GM12865 (cell line): ENCODE measurements at regions not wholly inside any gene's neighbourhood (a gene's known extent, or its start where the extent isn't known, plus 50 kb on each side); places are given as distances from the start of the nearest gene placed in this dataset.

Experiments
- DNase-seq: peaks from one replicate; pipeline ENCODE4 v3.0.0; 2010; ENCODE audit warnings: low read depth
- H3K4me3 ChIP-seq: 2 replicates; pipeline ENCODE4 v1.5.1; 2011; ENCODE audit warnings: mild to moderate bottlenecking, low read depth, low read length, control low read depth
- CTCF ChIP-seq: IDR thresholded peaks from 2 replicates; pipeline ENCODE4 v1.5.1; 2011; ENCODE audit warnings: low read length, control low read depth, low read depth, inconsistent platforms; ENCODE audit not compliant: insufficient read depth; ENCODE audit errors: missing control alignments

DNA sequence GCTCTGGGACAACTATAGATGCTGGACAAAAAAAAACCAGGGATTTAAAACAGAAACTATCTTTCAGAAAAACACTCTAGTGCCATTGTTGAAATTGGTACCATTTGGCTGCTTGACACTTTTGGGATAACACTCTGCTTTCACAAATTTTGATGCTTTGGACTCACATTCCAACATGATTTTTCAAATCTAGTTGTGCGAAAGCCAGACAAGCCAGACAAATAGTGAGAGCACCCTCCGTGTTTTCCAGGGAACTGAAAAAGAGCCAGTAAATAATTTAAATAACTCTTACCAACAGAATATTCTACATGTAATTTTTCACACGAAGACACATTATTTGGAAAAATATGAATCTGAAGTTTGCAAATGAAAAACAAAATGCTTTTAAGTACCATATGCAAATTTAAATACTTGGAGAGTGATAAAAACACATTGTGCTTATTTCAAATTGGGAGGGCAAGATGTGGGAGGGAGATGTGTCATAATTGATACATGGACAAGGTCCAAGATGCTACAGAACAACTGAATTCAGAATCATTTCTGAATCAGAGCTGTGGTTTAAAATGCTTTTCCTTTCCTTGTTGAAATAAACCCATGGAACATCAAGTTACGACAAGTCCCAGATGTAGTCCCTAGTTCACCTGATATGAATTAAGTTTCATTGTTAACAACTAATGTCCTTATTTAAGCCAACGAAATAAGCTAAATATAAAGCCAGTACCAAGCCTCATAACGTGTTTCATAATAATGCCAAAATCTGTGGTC, 144.2 kb upstream of the SOX2 start:
- no peak for TF ChIP-seq CTCF
- DNase-seq, result no peak
- H3K4me3 ChIP-seq, result no peak overlapping the region

- DNase-seq, result no peak
- H3K4me3 ChIP-seq, result no peak overlapping the region
- no peak for TF ChIP-seq CTCF
Observed at GRCh38 chr3:181565416-181565815, 146.3 kb upstream of the SOX2 start.

DNA sequence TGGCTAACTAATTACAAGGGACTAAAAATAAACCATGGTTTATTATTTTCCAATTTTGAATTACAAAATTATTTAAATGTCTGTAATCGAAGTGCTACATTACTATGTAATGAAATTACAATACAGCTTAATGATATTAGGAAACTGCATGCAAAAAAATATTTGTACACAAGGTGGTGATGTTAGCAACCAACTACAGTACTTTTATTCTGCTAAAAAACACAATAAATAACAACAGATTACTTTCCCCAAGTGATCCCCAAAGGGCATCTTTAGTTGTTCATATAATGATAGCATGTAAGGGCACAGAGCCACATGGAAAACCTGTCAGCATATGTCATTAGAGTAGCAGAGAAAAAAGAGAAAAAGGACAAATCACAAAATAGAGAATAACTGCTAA, 147.5 kb upstream of the SOX2 start:
- no peak for DNase-seq
- TF ChIP-seq CTCF, result no peak
- no peak overlapping the region for H3K4me3 ChIP-seq

GRCh38 chr3:181561139-181562031, 150.3 kb upstream of the SOX2 start:
- DNase-seq, result no peak
- no peak overlapping the region for H3K4me3 ChIP-seq
- TF ChIP-seq CTCF, result no peak

DNA sequence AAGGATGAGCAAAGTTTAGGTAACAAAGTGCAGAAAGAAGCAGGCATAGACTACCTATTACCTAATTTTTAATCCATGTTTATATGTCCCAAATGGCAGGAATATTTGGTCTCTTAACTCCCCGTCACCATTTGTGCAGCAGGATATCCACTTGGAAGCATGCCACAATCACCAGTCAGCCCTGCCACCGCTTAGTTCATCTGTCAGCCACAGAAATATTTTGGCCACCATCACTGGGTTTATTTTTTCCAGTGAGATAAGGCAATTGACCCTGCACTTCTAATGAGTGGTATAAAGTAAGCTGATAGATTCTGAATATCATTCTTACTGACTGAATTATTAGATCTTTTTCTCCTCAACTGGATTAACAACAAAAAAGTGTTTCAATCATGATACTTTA, 152.9 kb upstream of the SOX2 start:
- no peak for DNase-seq
- TF ChIP-seq CTCF, result no peak
- no peak overlapping the region for H3K4me3 ChIP-seq

GRCh38 chr3:181555681-181556080, 156.0 kb upstream of the SOX2 start:
- no peak for TF ChIP-seq CTCF
- no peak overlapping the region for H3K4me3 ChIP-seq
- no peak for DNase-seq
